HG02870 (cell line): ENCODE measurements at regions not wholly inside any gene's neighbourhood (a gene's known extent, or its start where the extent isn't known, plus 50 kb on each side); places are given as distances from the start of the nearest gene placed in this dataset.
"Not testable (repeated sequence)": the region's sequence is repeated elsewhere in the genome, so short reads cannot be mapped to it uniquely, and the experiment has no call there.

ENCODE experiments used
- ATAC-seq: cut with Tn5 transposase; IDR thresholded peaks from one replicate; pipeline ENCODE4 v1.9.1; 2021; ENCODE audit warnings: mild to moderate bottlenecking, moderate library complexity; ENCODE audit not compliant: unreplicated experiment

DNA sequence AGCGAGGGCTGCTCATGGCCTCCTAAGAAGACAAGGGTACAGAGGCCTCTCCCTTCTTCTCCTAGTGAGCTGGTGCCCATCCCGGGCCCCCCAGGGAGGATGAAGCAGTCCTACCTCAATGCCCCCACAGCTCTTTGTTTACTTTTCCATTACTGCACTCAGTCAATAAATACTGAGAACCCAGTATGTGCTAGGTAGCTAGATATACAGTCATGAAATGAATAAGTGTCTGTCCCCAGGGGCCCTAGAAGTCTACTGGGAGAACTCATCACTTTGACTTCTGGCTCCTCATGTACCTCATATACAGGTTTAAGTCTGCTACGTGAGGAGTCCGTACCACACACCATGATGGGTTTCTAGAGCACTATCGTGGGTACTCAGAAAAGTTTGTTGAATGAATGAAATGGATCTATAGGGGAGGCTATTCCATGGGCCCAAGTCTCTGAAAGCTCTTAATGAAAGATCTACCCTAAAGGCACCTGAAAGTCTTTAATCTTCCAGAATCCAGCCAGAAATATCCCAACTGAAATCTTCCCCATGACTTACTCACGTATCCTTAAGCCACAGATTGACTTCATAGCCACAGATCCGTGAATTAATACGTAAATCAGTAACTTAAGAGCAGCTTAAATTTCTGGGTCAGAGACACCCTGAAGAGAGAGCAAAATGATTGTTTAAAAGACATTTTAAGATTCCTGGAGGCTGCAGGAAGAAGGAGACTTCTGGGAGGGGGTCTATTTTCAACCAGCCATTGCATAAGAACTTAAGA lies 51.6 kb upstream of the POMP start:
- no peak for ATAC-seq

- ATAC-seq: no peak
Measured at GRCh38 chr13:28606466-28606865, 52.5 kb upstream of the POMP start.

- not testable (repeated sequence) for ATAC-seq
Measured at GRCh38 chr13:28605147-28605546, 53.8 kb upstream of the POMP start.

DNA sequence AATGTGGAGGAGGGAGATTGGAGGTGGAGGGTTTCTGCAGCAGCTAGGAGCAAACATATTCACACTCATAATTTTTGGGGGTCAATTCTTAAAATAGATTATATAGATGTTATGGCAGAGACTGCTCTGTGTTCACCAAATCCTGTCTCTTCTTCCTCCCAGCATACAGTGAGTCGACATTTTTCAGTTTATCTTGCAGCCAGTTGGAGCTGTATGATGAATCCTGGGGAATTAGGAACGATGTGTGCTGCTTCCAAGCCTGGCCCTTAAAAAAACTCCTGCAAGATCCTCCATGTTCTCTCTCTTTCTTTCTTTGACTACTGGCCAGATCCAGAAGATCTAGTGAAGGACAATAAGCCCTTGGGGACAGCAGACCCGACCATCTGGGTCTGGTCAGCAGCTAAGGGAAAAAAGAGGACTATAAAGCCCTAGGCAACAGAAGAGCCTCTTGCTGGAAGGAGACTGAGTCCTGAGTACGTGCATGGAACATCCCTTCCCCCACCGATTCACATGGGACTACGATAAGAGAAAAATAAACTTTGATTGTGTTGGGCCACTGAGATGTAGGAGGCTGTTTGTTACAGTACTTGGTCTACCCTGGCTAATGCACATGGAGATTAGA lies 55.8 kb upstream of the POMP start:
- ATAC-seq: no peak

- ATAC-seq: no peak
Measured at GRCh38 chr13:28602580-28602979, 56.4 kb upstream of the POMP start.

GRCh38 chr13:28601581-28601980 lies 57.3 kb upstream of the POMP start:
- no peak for ATAC-seq

DNA sequence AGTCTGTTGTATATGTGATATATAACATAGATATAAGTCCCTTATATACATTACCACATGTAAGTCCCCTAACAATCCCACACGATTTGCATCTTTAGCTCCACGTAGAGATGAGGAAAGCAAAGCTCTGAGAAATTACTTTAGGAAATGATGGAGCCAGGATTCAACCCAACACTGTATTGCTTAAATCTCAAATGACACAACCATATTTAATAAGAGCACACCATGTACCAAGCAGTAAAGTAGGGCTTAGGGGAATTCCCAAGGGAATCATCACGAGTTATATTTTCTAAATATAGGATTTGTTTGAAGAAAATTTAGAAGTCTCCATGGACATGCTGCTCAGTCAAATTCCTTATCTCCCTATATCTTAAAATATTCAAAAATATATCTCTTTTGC lies 61.3 kb upstream of the POMP start:
- no peak for ATAC-seq

DNA sequence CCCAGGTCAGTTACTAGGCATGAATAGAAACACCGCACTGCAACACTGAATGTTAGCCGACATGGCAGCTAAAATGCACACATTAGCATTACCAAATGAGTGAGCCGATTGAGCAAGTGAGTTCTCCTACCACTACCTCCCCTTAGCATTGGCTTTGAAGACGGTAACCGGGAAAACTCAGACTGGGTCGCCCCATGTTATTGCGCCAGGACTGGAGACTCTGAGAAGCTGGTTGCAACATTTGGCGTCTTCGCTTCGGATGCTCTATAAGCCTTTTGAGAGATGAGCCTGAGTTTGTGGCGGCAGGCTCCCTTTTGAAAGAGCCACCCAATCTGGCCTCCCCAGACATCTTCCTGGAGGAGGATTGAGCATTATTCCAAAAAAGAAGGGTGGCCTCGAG lies 68.5 kb upstream of the POMP start:
- no peak for ATAC-seq

DNA sequence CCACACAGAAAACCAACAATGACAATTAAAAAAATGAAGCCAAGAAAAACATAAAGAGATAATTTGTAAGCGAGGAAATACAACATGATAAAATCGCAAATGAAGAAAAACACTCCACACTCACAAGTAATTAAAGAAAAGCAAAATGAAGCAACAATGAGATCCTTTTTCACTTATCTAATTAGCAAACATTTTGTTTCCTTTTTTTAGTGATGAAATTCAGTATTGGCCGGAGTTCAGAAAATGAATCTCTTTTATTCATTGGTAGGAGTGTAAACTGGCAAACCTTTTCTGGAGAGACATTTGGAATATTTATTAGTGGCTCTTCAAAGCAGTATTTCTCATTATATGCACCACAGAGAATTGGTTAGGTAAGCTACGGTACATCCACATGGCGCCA lies 70.6 kb upstream of the POMP start:
- ATAC-seq: no peak

- ATAC-seq: no peak
Measured at GRCh38 chr13:28587174-28587540, 71.8 kb upstream of the POMP start.

GRCh38 chr13:28586439-28587173 lies 72.3 kb upstream of the POMP start:
- no peak for ATAC-seq

DNA sequence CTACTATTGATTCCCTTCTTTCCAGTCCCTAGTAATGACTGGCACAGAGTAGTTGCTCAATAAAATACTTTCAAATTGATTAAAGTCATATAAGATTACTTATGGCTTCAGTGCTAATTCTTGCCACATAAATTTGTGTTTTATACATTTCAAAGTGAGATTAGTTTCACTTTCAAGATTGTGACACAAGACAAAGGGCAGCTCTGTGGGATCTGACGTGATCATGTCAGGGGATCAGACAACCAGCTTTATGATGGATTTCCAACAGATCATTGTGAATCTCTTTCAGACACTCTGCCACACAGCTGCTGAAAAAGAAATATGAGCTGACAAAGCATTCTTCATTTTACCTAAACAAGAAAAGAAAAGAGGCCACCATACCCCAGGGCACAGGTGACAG lies 73.4 kb upstream of the POMP start:
- no peak for ATAC-seq

- no peak for ATAC-seq
Measured at GRCh38 chr13:28584873-28585381, 74.0 kb upstream of the POMP start.

DNA sequence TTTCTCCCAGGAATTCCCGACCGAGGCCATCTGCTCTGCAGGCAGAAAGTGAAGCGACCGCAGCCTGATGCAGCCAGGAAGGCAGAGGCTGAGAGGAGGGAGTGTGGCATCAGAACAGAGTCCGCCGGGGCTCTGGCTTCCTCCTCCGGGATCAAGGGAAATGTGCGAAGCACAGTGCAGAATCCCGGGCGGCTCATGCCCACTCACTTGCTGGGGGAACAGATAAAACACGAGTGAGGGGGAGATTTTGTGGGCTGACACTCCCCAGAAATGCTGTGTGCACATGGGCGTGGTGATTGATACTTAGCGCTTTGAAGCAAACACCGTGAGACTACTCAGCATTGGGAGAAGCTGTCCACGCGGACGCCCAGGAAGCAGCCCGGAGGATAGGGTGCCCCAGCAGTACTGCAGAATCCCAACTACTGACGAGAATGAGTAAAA lies 75.3 kb upstream of the POMP start:
- ATAC-seq: no peak

GRCh38 chr13:28582892-28583240 lies 76.1 kb upstream of the POMP start:
- no peak for ATAC-seq

DNA sequence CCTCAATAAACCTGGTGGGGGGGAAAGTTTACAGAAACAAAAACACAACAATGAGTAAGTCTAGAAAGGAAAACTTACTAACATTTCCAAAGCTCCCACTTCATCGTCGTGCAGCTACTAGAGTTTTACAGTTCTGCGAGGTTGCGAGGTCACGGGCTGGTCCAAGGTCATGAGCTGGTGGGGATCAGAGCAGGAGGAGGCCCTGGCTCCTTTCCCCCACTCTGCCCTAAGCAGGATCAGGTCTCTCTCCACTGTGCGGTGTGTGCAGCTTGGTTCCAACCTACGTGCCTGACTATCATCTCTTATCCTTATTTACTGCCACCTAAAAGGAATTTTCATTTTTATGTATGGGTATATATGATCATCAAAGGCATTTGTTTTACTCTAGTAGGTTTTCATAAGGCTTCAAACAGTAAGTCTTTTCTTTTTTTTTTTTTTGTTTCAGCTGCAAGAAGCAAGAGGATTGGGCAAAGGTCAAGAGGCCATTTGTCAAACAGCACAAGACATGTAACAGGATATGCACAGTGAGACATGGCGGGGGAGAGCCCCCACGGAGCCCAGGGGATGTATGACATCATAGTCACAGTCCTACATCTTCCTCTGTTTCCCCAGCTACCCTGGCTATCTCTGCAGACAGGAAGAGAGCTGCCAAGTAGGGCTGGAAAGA lies 76.6 kb upstream of the POMP start:
- ATAC-seq: no peak

DNA sequence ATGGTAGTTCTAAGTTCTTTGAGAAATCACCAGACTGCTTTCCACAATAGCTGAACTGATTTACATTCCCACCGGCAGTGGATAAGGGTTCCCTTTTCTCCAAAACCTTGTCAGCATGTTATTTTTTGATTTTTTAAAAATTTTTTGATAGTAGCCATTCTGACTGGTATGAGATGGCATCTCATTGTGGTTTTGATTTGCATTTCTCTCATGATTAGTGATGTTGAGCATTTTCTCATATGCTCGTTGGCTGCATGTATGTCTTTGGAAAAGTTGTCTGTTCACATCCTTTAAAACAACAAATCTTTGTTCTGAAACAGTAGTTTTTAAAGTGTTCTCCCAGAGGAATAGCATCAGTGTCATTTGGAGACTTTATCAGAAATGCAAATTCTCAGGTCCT lies 77.5 kb upstream of the POMP start:
- no peak for ATAC-seq

DNA sequence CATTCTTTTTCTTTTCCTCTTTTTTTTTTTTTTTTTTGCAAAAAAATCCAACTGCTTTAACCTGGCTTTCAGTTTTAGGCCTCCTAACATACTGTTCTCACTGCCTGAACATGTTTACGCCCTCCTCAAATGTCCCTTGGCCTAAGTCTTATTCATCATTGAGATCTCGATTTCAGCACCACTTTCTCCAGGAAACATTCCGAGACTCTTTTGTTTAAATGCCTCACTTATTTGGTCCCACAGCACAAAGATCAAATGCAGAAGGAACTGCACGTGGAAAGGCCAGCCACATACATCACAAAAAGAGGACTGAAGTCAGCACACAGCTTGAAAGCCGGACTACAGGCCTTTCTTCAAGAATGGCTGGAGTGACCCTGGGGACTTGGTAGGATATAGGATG lies 79.2 kb upstream of the POMP start:
- ATAC-seq: no peak

GRCh38 chr13:28579322-28579721 lies 79.6 kb upstream of the POMP start:
- no peak for ATAC-seq

DNA sequence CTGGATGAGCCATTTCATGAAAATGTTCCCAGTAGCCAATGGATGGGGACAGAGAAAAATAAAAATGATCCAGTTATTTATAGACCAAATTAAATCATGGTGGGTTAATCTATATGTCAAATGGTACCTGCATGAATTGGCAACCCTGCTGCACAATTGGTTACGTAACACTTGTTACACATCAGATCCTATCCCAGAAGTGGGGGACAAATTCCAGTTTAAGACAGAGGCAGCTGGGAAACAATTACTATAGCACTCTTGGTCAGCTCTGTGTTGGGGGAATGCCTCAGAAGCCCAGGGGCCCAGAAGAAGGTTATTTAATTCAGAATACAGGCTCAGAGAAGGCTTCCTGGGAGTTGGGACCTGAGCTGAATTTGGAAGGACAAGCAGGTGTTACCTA lies 81.1 kb upstream of the FLT1 start:
- ATAC-seq: no peak

DNA sequence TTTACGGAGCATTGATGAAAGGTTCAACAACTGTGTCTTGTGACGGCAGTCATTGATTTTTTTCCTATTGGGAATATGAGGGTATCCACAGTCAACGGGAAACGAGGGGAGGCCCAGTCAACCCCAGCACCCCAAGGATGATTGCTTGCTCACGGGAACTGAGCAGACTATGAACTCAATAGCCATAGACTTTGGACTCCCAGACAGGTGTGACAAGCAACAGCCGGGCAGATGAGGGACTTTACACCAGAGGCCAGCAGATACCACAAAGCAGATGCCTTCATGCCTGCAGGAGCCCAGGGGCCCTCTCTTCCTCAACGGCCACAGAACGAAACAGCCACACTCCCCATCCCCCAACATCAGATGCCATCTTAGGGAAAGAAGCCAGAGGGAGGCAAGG lies 80.3 kb upstream of the FLT1 start:
- ATAC-seq: no peak
